ENCODE measurements at regions not wholly inside any gene's neighbourhood (a gene's known extent, or its start where the extent isn't known, plus 50 kb on each side); places are given as distances from the start of the nearest gene placed in this dataset.

DNA sequence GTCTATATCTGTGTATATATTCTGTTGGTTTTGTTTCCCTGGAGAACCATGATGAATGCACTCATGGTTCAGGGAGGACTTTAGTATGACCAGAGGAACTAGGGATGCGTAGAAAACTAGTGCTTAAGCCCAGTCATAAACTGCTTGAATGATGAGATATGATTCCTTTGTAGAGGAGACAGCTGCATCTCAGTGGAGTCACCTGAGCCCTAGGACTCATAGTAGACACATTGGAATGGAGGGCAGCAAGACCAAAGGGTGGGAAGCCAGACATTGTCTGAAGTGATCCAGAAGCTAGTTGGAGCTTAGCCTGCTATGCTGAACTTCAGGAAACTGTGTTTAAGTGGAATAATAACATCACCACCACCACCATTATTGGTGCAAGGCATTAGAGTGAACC, 89.5 kb upstream of the SPATA13 start:
- Histone ChIP-seq H3K36me3 (no peaks in the 10 kb centered on the region), H3K27me3 (no peaks in the 10 kb centered on the region), H3K4me1 (ENCODE audit: control insufficient read depth in 1 of 2, insufficient read depth in 1 of 2, low read depth in 1 of 2, low read length in 1 of 2) (no peaks in the 10 kb centered on the region), H3K4me3 (ENCODE audit: low read depth in 1 of 2, low read length in 1 of 2) (no peak overlapping the region), H3K27ac (no peak overlapping the region), H3K9me3 (no peaks in the 10 kb centered on the region)
- TF ChIP-seq, protein P1, sequence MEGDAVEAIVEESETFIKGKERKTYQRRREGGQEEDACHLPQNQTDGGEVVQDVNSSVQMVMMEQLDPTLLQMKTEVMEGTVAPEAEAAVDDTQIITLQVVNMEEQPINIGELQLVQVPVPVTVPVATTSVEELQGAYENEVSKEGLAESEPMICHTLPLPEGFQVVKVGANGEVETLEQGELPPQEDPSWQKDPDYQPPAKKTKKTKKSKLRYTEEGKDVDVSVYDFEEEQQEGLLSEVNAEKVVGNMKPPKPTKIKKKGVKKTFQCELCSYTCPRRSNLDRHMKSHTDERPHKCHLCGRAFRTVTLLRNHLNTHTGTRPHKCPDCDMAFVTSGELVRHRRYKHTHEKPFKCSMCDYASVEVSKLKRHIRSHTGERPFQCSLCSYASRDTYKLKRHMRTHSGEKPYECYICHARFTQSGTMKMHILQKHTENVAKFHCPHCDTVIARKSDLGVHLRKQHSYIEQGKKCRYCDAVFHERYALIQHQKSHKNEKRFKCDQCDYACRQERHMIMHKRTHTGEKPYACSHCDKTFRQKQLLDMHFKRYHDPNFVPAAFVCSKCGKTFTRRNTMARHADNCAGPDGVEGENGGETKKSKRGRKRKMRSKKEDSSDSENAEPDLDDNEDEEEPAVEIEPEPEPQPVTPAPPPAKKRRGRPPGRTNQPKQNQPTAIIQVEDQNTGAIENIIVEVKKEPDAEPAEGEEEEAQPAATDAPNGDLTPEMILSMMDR (IDR thresholded peaks at IDR 0.05) = no peak

DNA sequence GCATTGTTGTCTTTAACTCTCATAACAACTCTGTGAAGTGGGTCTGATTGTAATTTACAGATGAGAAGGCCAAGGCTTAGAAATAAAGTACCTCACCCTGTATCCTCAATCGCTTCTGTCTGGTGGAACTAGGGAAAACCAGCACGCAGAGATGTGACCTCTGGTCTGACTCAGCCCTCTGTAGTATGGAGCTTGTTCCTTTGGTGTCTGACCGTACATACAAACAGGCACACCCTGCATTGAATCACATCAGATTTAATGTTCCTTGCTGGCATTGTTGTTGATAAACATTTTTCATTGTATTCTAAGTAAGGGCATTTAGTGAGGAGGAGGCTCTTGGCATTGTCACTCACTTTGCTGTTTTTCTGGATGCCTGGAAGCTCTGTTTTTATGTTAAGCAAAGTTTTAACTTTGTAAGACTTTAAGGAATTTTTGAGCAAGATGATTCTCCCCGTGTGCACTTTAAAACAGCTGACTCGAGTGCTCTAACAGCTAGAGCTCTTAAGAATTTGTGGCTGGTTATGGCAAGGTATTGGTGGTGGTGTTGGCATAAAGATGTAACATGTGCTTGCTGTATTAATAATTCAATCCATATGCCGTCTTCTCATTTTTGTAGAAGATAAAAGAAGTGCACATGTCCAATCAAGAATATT, 89.0 kb upstream of the SPATA13 start:
- no peaks in the 10 kb centered on the region for H3K9me3 ChIP-seq
- no peak overlapping the region for H3K27ac ChIP-seq
- H3K27me3 ChIP-seq = no peaks in the 10 kb centered on the region
- H3K36me3 ChIP-seq = no peaks in the 10 kb centered on the region
- TF ChIP-seq, protein P1 (IDR thresholded peaks at IDR 0.05) = no peak
- H3K4me3 ChIP-seq (ENCODE audit: low read depth in 1 of 2, low read length in 1 of 2) = no peak overlapping the region
- H3K4me1 ChIP-seq (ENCODE audit: control insufficient read depth in 1 of 2, insufficient read depth in 1 of 2, low read depth in 1 of 2, low read length in 1 of 2) = no peaks in the 10 kb centered on the region

DNA sequence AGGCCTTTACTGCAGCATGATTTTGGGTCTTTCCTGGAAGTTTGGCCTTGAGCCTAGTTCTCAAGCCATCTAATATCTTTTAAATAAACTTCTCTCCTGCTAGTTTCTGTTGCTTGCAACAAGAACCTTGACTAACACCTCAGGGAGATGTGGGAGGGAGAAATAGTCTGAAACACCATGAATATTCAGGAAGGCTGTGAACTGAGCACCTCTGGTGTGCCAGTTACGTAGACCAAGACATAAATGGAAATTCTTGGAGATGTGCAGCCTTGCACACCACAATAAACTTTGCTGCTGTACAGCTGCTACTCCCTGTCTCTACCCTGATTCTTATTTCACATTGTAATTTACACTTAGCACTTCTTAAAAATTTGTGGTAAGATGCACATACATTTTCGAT, 86.9 kb upstream of the SPATA13 start:
- Histone ChIP-seq H3K4me1 (ENCODE audit: control insufficient read depth in 1 of 2, insufficient read depth in 1 of 2, low read depth in 1 of 2, low read length in 1 of 2) (no peaks in the 10 kb centered on the region), H3K9me3 (no peaks in the 10 kb centered on the region), H3K4me3 (ENCODE audit: low read depth in 1 of 2, low read length in 1 of 2) (no peak overlapping the region), H3K27me3 (no peaks in the 10 kb centered on the region), H3K27ac (no peak overlapping the region), H3K36me3 (no peaks in the 10 kb centered on the region)
- TF ChIP-seq, protein P1 (IDR thresholded peaks at IDR 0.05) = no peak

DNA sequence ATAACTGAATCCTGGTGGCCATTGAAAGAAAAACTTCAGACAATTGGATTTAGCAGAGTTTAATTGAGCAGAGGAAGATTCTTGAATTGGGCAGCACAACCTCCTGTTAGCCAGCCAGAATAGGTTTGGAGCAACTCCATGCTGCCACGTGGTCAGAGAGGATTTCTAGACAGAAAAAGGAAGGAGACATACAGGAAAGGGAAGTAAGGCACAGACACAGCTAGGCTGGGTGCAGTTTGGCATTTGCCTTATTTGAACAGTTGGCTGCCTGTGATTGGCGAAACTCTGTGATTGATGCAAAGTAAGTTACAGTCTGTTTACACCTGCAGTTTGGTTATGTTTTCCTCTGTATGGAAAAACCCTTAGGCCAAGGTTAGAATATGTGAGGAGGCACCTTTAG, 85.8 kb upstream of the SPATA13 start:
- TF ChIP-seq, protein P1 (IDR thresholded peaks at IDR 0.05) = no peak
- Histone ChIP-seq H3K27me3 (no peaks in the 10 kb centered on the region), H3K4me3 (ENCODE audit: low read depth in 1 of 2, low read length in 1 of 2) (no peak overlapping the region), H3K4me1 (ENCODE audit: control insufficient read depth in 1 of 2, insufficient read depth in 1 of 2, low read depth in 1 of 2, low read length in 1 of 2) (no peaks in the 10 kb centered on the region), H3K27ac (no peak overlapping the region), H3K9me3 (no peaks in the 10 kb centered on the region), H3K36me3 (no peaks in the 10 kb centered on the region)

DNA sequence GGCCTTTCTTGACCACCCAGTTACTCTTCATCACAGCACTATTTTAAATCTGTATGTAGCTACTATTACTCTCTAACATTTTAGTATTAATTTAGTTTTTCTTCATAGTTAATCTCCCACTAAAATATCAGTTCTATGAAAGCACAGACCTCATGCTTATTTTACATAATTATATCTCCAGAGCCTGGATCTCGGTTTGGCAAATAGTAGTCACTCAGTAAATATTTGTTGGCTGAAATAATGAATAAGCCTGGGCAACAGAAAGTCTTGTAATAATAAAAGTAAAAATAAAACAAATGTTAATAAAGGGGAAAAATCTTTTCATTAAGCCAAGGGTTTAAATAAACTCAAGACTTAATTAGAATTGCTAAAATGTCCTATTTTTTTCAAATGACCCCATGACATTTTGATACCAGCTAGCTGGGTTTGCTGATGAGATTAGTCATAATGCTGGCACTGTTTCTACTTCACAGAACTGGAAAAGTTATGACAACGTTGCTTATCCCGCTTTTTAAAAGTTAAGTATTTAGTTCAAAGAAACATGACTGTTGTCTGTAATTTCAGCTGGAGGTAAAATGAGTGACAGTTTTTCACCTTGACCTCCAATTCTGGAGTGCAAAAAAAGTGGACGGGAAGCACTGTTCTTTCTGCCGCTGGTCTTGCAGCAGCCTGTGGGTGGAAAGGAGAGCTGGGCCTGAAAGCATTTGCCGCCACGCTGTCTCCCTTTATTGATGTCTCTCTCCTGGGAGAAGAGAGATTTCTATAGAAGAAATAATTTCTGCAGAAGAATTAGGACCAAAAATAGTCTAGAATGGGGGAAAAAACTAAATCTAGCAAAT, 85.2 kb upstream of the SPATA13 start:
- H3K36me3 ChIP-seq = no peaks in the 10 kb centered on the region
- H3K4me3 ChIP-seq (ENCODE audit: low read depth in 1 of 2, low read length in 1 of 2) = no peak overlapping the region
- no peaks in the 10 kb centered on the region for H3K27me3 ChIP-seq
- TF ChIP-seq, protein P1 (IDR thresholded peaks at IDR 0.05) = no peak
- H3K9me3 ChIP-seq = no peaks in the 10 kb centered on the region
- no peak overlapping the region for H3K27ac ChIP-seq
- H3K4me1 ChIP-seq (ENCODE audit: control insufficient read depth in 1 of 2, insufficient read depth in 1 of 2, low read depth in 1 of 2, low read length in 1 of 2) = no peaks in the 10 kb centered on the region

Measured in neutrophil (primary cell).